Fibroblast of mammary gland (primary cell): ENCODE measurements at regions not wholly inside any gene's neighbourhood (a gene's known extent, or its start where the extent isn't known, plus 50 kb on each side); places are given as distances from the start of the nearest gene placed in this dataset.

ENCODE experiments used
- DNase-seq: peaks from one replicate; pipeline ENCODE4 v3.0.0-alpha.2; 2010; ENCODE audit warnings: low read depth
- H3K4me3 ChIP-seq: 2 replicates; pipeline ENCODE4 v1.5.1; 2011; ENCODE audit warnings: low read depth, mild to moderate bottlenecking, low read length, moderate library complexity; ENCODE audit not compliant: control insufficient read depth
- CTCF ChIP-seq: conservative IDR thresholded peaks from 2 replicates; pipeline ENCODE4 v1.5.1; 2011; ENCODE audit warnings: low read depth, low read length, inconsistent platforms; ENCODE audit not compliant: control insufficient read depth, insufficient read depth

GRCh38 chr7:85454904-85455303 is 268.0 kb upstream of the SEMA3D start:
- TF ChIP-seq CTCF, result no peak
- no peak overlapping the region for H3K4me3 ChIP-seq
- no peak for DNase-seq

- DNase-seq, result no peak
- no peak overlapping the region for H3K4me3 ChIP-seq
- TF ChIP-seq CTCF, result no peak
These were observed 265.8 kb upstream of the SEMA3D start for GRCh38 chr7:85452674-85453073.

- no peak for TF ChIP-seq CTCF
- H3K4me3 ChIP-seq, result no peak overlapping the region
- no peak for DNase-seq
These were observed 262.6 kb upstream of the SEMA3D start for GRCh38 chr7:85449478-85449877.

GRCh38 chr7:85447004-85447403 is 260.1 kb upstream of the SEMA3D start:
- no peak for TF ChIP-seq CTCF
- H3K4me3 ChIP-seq, result no peak overlapping the region
- DNase-seq, result no peak

GRCh38 chr7:85426487-85426960 is 239.7 kb upstream of the SEMA3D start:
- no peak overlapping the region for H3K4me3 ChIP-seq
- TF ChIP-seq CTCF, result no peak
- DNase-seq, result peak; percentile 12

GRCh38 chr7:85424298-85424697 is 237.4 kb upstream of the SEMA3D start:
- no peak for DNase-seq
- no peak overlapping the region for H3K4me3 ChIP-seq
- TF ChIP-seq CTCF, result no peak
